ENCODE measurements at regions not wholly inside any gene's neighbourhood (a gene's known extent, or its start where the extent isn't known, plus 50 kb on each side); places are given as distances from the start of the nearest gene placed in this dataset.

GRCh38 chr5:1945606-1946005 lies 62.9 kb upstream of the IRX4 start:
- no peak for TF ChIP-seq CTCF (conservative IDR thresholded peaks at IDR 0.05; ENCODE audit: low read length)
- TF ChIP-seq EZH2phosphoT487 (IDR thresholded peaks at IDR 0.05; ENCODE audit: borderline replicate concordance): no peak

All from Loucy (cell line).